ENCODE measurements at regions not wholly inside any gene's neighbourhood (a gene's known extent, or its start where the extent isn't known, plus 50 kb on each side); places are given as distances from the start of the nearest gene placed in this dataset.

GRCh38 chr12:89087149-89087825 lies 265.0 kb downstream of the DUSP6 start:
- Mint-ChIP-seq H3K9me3 (peaks cover 17% of the 10 kb centered on the region), H3K27ac (peak overlapping the region; percentile 5), H3K4me3 (no peak overlapping the region), H3K36me3 (no peaks in the 10 kb centered on the region), H3K27me3 (peaks cover 7% of the 10 kb centered on the region), H3K4me1 (ENCODE audit: unreplicated experiment) (peaks cover 15% of the 10 kb centered on the region)
- DNase-seq (ENCODE audit: extremely low spot score, unreplicated experiment), result no peak
- no peak for TF ChIP-seq CTCF (conservative IDR thresholded peaks at IDR 0.05)

- no peak for DNase-seq (ENCODE audit: extremely low spot score, unreplicated experiment)
- Mint-ChIP-seq H3K9me3 (peaks cover 9% of the 10 kb centered on the region), H3K36me3 (no peaks in the 10 kb centered on the region), H3K27me3 (peaks cover 7% of the 10 kb centered on the region), H3K4me3 (no peak overlapping the region), H3K27ac (no peak overlapping the region), H3K4me1 (ENCODE audit: unreplicated experiment) (peaks cover 30% of the 10 kb centered on the region)
- no peak for TF ChIP-seq CTCF (conservative IDR thresholded peaks at IDR 0.05)
Measured at GRCh38 chr12:89085421-89085820, 266.9 kb downstream of the DUSP6 start.

- DNase-seq (ENCODE audit: extremely low spot score, unreplicated experiment), result no peak
- TF ChIP-seq CTCF (conservative IDR thresholded peaks at IDR 0.05), result no peak
- H3K27ac Mint-ChIP-seq, result no peak overlapping the region
- H3K27me3 Mint-ChIP-seq, result peaks cover 7% of the 10 kb centered on the region
- H3K4me1 Mint-ChIP-seq (ENCODE audit: unreplicated experiment), result peaks cover 30% of the 10 kb centered on the region
- no peaks in the 10 kb centered on the region for H3K36me3 Mint-ChIP-seq
- H3K4me3 Mint-ChIP-seq, result no peak overlapping the region
- H3K9me3 Mint-ChIP-seq, result peaks cover 5% of the 10 kb centered on the region
Measured at GRCh38 chr12:89084751-89085150, 267.6 kb downstream of the DUSP6 start.

GRCh38 chr12:89083491-89083890 lies 268.8 kb downstream of the DUSP6 start:
- no peaks in the 10 kb centered on the region for H3K36me3 Mint-ChIP-seq
- no peak overlapping the region for H3K27ac Mint-ChIP-seq
- no peak for TF ChIP-seq CTCF (conservative IDR thresholded peaks at IDR 0.05)
- no peak overlapping the region for H3K4me3 Mint-ChIP-seq
- peaks cover 30% of the 10 kb centered on the region for H3K4me1 Mint-ChIP-seq (ENCODE audit: unreplicated experiment)
- H3K9me3 Mint-ChIP-seq, result peaks cover 5% of the 10 kb centered on the region
- no peak for DNase-seq (ENCODE audit: extremely low spot score, unreplicated experiment)
- H3K27me3 Mint-ChIP-seq, result peaks cover 7% of the 10 kb centered on the region

GRCh38 chr12:89082370-89082753 lies 269.9 kb downstream of the DUSP6 start:
- H3K27ac Mint-ChIP-seq, result no peak overlapping the region
- H3K4me3 Mint-ChIP-seq, result no peak overlapping the region
- H3K4me1 Mint-ChIP-seq (ENCODE audit: unreplicated experiment), result peaks cover 22% of the 10 kb centered on the region
- H3K9me3 Mint-ChIP-seq, result peaks cover 5% of the 10 kb centered on the region
- TF ChIP-seq CTCF (conservative IDR thresholded peaks at IDR 0.05), result no peak
- DNase-seq (ENCODE audit: extremely low spot score, unreplicated experiment), result no peak
- H3K36me3 Mint-ChIP-seq, result no peaks in the 10 kb centered on the region
- peaks cover 4% of the 10 kb centered on the region for H3K27me3 Mint-ChIP-seq
